ENCODE measurements at regions not wholly inside any gene's neighbourhood (a gene's known extent, or its start where the extent isn't known, plus 50 kb on each side); places are given as distances from the start of the nearest gene placed in this dataset.
"Not testable (repeated sequence)": the region's sequence is repeated elsewhere in the genome, so short reads cannot be mapped to it uniquely, and the experiment has no call there.

DNA sequence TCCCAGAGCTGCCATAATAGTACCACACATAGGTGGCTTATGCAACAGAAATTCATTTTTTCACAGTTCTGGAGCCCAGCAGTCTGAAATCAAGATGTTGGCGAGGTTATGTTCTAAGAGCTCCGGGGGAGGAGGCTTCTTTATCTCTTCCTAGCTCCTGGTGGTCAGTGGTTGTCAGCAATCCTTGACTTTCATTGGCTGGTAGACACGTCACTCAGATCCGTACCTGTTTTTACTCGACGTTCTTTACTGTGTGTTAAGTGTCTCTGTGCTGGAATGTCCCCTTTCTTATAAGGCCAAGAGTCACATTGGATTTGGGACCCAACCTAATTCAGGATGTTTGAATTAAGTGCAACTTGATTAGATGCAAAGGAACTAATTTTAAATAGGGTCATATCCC is 218.5 kb upstream of the CNTN3 start:
- no peak for DNase-seq (ENCODE audit: low spot score)

DNA sequence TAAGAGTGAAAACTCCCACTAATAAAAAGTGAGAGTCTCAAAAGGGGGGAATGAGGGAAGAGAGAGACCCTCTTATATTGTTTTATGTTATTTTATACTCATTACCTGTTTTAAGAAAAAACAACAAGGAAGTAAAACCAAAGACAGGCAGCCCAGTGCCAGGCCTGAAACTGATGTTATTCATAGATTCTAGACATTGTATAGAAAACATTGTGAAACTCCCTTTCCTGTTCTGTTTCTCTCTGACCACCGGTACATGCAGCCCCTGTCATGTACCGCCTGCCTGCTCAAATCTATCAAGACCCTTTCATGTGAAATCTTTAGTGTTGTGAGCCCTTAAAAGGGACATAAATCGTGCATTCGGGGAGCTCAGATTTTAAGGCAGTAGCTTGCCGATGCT is 216.4 kb upstream of the CNTN3 start:
- DNase-seq (ENCODE audit: low spot score): not testable (repeated sequence)

DNA sequence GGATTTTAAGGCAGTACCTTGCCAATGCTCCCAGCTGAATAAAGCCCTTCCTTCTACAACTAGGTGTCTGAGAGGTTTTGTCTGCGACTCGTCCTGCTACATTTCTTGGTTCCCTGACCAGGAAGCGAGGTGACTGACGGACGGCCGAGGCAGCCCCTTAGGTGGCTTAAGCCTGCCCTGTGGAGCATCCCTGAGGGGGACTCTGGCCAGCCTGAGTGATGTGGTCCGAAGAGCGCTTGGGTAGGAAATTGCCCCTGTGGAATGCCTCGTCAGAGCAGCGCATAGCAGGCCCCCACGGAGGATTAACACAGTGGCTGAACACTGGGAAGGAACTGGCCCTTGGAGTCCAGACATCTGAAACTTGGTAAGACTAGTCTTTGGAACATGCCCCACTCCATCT is 210.9 kb upstream of the CNTN3 start:
- not testable (repeated sequence) for DNase-seq (ENCODE audit: low spot score)

DNA sequence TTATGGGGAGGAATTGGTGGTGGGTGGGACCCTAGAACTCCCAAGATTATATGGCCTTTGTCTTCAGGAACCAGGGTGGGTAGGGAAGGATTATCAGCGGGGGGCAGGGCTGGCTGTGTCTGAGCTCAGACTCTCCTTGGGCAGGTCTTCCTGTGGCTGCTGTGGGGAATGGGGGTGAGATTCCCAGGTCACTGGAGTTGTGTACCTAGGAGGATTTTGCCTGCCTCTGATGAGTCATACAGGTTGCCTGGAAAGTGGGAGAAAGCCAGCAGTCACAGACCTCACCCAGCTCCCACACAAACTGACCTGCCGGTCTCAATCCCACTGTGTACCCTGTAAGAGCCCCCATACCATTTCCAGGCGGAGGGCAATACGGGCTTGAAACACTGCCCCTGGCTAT is 209.9 kb upstream of the CNTN3 start:
- DNase-seq (ENCODE audit: low spot score): no peak

DNA sequence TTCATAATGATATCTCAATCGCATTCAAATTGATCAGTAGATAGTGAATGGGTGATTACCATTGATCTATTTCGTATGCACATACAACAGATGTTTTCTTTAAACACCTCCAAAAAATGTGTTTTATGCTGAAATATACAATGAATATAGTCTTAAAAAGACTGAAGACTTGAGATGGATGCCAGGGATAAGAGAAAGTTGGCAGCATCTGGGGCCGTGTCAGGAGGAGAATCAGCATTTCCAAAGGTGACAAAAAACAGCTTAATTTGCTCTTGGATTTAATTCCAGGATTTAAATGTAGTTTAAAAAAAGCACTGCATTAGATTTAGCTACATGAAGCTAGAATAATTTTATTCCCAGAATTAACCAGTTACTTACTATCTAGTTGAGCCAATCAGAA is 199.7 kb upstream of the CNTN3 start:
- no peak for DNase-seq (ENCODE audit: low spot score)

DNA sequence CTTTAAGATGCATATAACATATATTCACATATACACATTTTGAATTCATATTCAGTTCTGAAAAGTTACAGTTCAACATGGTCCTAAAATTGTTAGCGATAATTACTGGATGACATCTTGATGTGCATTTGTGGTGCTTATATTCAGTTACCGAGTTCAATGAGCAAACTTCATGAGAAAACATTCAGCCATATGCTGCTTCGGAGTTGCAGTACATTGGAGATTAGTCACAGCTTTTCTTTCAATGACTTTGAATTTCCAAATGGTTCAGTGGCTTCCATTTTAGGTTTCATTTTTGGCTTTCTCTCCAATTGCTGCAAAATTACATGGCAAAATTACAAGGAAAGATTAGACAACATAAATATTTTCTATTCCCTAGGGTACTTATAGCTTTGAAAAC is 198.3 kb upstream of the CNTN3 start:
- no peak for DNase-seq (ENCODE audit: low spot score)

DNA sequence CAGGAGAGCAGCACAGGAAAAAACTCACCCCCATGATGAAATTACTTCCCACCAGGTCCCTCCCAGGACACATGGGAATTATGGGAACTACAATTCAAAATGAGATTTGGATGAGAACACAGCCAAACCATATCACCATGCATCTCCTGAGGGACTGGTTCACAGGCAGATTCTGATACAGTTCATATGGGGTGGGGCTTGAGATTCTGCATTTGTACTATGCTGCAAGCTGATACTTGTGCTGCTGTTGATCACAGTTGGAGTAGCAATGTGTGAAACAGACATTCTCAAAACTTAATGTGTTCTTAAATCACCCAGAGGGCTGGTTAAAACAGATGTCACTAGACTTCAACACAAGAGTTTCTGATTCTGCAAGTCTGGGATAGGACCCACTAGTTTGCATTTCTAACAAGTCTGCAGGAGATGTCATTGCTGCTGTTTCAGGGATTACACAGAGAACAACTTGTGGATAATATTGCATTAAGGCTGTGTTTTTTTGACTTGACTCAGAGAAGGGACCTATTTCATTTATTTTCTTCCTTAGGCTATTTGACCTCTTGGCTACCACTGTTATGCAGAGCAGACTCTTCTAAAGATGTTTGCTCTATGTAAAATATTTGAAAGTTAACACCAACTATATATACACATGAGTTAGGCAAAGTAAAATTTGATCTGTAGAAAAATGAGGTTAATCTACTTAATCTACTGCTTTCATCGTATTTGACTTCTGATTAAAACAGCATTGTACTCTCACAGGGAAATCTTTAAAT is 194.2 kb upstream of the CNTN3 start:
- DNase-seq (ENCODE audit: low spot score): no peak

DNA sequence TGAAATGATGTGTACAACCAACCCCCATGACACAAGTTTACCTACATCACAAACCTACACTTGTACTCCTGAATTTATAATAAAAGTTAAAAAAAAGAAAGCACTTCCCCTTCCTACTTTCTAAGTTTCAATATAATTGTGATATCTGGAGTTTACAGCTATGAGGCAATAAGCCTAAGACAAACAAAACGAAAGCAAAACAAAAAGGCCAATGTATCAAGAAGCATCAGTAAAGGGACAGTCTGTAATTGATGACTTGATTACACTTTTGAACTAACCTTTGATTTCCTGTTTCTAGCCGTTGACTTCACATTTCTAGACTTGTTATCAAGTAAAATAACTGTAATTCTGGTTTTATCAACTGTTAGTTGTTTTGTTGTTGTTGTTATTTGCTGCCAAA is 187.5 kb upstream of the CNTN3 start:
- DNase-seq (ENCODE audit: low spot score): no peak

DNA sequence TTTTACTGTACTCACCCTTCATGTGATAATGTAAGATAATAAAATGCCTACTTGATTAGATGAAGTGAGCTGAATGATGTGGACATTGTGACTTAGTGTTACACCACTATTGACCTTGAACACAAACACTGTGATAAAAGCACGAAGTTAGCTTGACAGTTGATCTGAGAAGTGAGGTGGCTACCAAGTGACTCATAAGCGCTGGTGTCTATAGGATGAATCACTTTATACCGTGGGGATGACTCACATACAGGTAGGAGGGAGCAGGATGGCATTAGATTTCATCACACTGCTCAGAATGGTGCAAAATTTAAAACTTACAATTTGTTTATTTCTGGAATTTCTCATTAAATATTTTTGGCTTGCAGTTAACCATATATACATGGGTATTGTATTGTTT is 174.7 kb upstream of the CNTN3 start:
- peak; percentile 14 for DNase-seq (ENCODE audit: low spot score)

DNA sequence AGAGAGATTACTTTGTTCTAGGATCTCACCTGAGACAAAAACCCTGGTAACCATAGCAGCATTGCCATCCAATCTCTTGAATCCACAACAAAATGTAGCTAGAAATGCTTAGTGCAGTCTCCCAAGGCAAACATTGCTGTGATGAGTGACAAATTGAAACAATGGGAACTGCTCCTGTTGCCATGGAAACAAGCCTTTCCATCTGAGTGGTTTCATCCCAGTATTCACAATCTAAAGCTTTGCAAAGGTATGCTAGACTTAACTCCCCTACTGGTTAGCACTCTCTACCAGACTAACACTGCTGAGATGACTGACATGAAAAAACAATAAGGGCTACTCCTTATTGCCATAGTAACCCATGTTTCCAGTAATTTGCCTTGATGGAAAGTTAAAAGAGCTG is 172.6 kb upstream of the CNTN3 start:
- DNase-seq (ENCODE audit: low spot score): no peak

DNA sequence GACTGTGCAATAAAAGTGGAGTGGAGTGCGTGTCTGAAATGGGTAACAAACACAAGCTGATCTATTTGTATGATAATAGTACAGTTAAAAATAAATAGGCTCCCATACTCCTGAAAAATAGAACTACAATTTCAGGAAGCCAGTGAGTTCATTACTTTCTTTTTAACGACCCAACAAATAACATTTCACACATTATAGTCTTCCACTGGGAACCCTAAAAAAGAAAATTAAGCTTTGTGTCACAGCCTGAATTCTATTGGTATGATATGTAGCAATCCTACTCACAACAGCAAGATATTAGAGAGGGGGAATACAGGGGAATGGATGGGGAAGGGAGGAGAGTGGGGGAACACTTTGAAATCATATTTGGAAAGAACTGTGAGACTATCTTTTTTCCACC is 156.9 kb upstream of the CNTN3 start:
- DNase-seq (ENCODE audit: low spot score): no peak

DNA sequence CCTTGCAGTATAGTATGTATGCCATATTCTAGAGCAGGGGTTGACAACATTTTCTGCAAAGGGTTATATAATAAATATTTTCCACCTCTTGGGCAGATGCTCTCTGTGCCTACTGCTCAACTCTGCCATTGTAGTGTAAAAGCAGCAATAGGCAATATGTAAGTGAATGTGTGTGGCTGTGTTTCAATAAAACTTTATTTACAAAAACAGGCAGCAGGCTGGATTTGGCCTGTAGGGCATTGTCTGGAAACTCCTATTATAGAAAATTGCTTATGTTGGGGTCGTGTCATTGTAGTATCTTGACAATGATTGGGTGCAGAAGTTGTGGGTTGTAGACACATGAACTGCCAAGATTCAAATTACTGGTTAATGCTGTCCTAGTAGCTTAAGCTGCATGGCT is 153.6 kb upstream of the CNTN3 start:
- DNase-seq (ENCODE audit: low spot score): no peak

DNA sequence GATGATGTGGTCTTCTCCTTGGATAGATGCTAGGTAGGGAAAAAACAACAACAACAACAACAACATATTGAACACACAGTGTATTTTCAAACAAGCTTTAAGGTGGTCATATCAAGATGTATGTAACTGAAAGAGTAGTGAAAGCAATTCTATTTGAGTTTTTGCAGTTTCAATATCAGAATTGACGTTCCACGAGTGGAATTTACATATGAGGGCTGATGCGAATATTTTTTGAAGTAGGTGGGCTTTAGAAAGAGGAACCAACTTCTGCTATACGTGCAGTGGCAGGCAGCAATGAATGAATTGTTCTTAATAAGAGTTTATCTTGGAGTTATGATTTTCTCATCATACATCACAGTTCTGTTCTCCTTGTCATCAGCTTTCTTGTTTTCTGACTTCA is 151.9 kb upstream of the CNTN3 start:
- DNase-seq (ENCODE audit: low spot score): no peak

DNA sequence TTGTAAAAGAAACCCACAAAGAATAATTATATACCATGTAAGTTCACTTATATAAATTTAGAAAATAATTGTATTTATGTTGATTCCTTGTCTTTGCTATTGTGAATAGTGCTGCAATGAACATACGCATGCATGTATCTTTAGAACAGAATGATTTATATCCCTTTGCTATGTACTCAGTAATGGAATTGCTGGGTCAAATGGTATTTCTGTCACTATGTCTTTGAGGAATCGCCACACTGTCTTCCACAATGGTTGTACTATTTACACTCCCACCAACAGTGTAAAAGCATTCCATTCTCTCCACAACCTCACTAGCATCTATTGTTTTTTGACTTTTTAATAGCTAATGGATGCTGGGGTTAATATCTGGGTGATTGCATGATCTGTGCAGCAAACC is 149.4 kb upstream of the CNTN3 start:
- no peak for DNase-seq (ENCODE audit: low spot score)

DNA sequence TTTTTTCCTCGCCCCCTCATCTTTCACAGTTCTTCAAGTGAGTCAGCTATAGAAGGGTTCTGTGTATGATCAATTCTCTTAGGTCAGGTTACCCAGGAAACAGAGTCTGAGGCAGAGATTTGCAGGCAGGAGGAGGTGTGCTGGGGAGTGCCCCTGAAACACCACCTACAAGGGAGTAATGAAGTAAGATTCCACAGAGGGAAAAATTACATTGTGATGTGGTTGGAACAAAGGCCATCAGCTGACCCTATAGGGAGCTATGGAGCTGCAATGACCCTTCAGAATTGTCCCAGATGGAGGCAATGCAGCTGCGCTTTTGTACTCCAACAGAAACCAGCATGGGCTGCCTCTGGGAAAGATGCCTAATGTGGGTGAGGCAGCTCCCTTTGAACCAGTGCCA is 142.2 kb upstream of the CNTN3 start:
- no peak for DNase-seq (ENCODE audit: low spot score)

DNA sequence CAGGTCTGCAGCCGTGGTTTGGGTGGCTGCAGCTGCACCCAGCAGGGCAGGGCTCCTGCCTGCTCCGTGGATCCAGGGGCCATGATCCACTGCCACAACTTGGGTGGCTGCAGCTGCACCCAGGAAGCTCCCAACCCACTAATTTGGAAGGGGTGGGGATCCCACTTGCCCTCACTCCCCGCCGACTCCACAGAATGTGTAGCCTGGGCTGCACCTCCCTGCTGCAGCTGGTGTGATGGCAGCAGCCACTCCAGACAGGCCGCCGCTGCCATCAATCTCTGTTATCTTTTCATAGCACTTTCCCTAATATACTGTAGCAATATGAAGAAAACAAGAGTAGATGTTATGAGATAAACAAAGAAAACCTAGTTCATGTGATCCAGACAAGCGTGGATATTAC is 137.8 kb upstream of the CNTN3 start:
- DNase-seq (ENCODE audit: low spot score): no peak

DNA sequence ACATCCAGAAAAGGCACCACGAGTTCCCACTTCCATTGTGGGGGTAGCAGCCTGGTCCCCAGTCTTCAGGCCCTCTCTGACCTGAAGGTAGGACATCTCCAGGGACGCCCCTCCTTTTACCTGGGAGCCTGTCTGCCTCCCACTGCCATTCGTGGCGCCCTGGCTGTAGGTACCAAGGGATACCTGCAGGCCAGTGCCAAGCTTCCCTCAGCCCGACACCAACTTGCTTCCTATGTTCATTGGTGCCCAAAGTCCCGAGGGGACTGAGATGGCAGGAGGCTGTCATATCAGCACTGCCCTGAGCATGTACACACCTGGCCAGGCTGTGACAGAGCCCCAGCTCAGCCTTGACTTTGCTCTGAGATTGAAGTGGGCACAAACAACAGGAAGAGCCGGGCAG is 137.3 kb upstream of the CNTN3 start:
- DNase-seq (ENCODE audit: low spot score): no peak

DNA sequence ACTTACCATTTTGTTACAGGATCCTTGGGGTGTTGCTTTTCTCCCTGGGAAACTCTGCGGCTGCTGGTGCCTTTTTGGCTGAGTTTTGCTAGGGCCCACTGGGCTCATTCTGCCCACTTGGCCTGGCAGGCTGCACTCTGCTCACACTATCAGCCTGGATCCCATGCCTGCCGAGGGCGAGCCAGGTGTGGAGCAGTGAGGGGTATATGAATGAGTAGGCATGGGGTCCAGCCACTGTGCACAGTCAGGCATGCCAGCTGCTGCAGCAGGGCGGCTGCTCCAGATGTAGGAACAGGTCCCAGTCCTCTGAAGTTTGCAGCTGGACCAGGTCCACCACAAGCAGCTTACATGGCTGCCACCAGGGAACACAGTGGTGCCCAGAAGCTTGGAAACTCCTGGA is 136.4 kb upstream of the CNTN3 start:
- DNase-seq (ENCODE audit: low spot score): no peak

DNA sequence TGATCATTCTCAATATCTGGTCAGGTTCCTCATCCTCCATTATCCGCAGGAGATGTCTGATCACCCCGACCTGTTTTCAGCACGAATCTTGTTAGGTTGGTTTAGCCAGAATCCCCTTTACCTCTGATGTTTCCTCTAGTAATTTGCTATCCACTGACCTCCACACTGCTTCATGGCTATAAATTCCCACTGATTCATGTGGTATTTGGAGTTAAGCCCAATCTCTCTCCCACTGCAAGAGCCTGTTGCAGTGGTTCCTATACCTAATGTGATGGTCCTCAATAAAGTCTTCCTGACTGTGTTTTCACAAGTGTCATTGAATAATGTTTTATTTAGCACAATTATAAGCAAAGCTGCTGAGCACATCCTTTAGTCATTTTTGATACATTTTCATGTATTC is 124.8 kb upstream of the CNTN3 start:
- DNase-seq (ENCODE audit: low spot score): no peak

DNA sequence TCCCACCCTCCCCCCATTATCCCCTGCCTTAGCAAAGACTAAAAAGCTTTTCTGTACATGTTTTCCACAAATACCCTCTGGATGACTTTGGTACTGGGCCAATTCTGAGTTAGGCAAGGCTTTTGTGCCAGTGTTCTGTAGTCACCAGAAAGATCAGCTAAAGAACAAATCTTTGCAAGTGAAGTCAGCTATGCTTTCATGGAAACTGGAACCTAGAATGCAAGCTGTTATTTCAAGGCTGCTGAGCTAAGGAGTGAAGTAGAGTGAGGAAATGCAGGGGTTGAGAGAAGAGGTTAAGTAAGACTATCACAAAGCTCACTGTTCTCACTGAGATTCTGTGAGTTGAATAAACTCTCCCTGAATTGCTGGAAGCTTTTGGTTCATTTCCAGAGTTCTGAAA is 107.8 kb upstream of the CNTN3 start:
- DNase-seq (ENCODE audit: low spot score): no peak

DNA sequence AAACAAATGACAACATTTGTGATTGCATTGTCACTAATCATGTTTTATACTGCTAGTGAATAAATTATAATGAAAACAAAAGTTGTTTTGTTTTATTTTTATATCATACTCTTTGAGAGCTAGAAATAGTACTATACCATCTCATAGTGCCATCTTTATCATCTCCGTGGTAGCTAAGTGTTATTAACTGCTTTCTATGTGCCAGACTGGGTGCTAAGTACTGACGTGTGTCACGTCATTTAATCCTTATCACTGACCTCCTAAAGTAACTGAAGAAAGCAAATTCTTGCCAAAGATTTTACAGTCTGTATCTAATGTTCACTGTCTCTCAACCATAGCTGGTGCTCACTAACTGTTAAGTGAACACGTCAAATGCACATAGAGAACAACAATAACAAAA is 99.5 kb upstream of the CNTN3 start:
- no peak for DNase-seq (ENCODE audit: low spot score)

DNA sequence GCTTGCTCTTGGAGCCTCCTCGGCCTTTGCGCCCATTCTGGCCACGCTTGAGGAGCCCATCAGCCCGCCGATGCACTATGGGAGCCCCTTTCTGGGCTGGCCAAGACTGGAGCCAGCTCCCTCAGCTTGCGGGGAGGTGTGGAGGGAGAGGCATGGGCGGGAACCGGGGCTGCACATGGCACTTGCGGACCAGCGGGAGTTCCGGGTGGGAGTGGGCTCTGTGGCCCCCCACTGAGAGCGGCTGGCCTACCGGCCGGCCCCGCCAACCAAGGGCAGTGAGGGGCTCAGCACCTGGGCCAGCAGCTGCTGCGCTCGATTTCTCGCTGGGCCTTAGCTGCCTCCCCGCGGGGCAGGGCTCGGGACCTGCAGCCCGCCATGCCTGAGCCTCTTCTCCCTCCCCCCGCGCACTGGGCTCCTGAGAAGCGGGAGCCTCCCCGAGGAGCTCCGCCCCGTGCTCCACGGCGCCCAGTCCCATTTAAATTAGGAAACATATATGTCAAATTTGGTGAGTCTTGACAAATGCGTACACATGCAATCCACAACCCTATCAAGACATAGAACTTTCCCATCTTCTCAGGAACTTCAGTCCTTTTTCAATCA is 97.6 kb upstream of the CNTN3 start:
- DNase-seq (ENCODE audit: low spot score): no peak

DNA sequence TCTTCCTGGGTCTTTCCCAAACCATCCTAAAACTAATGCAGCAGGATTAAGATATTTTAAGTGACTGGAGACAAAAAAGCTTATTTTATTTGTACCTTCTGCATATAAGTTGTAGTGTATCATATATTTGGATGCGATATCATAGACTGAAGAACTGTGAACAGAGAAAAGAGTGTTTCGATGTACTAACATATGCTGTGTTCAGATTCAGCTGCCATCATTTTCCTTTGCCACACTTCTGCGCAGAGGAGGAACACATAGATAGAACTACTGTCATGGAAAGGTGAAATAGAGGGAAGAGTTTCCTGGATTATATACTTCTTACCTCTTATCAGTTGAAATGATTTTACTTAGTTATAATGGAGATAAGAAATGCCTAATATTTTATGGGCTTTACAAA is 95.5 kb upstream of the CNTN3 start:
- DNase-seq (ENCODE audit: low spot score): no peak
